GM12878 (cell line): ENCODE measurements at regions not wholly inside any gene's neighbourhood (a gene's known extent, or its start where the extent isn't known, plus 50 kb on each side); places are given as distances from the start of the nearest gene placed in this dataset.

Experiments used
- ATAC-seq: fragments of 200-7000 bp; cut with Tn5 transposase; 3 replicates; pipeline ENCODE4 v1.9.1; 2020; ENCODE audit warnings: mild to moderate bottlenecking, moderate library complexity
- BruUV-seq: library from RNA; stranded (reverse); fragments of 400-500 nt; replicated peaks from 2 replicates; lab custom pipeline; 2021; lab: Mats Ljungman, UMichigan
- CTCF ChIA-PET: fragments of 300-600 bp; sonication (Branson Sonifier 250); formaldehyde crosslinking; extraction: SDS; loops from one replicate; lab custom pipeline; 2021; ENCODE audit warnings: inconsistent platforms; lab: Yijun Ruan, JAX
- POLR2A ChIA-PET: fragments of 350-600 bp; formaldehyde crosslinking; extraction: SDS; loops from one replicate; lab custom pipeline; 2021; ENCODE audit warnings: inconsistent platforms; lab: Charles Lee
- RAD21 ChIA-PET: fragments of 300-600 bp; sonication (Branson Sonifier 250); formaldehyde crosslinking; loops from one replicate; lab custom pipeline; 2023; ENCODE audit warnings: antibody characterized with exemption; ENCODE audit not compliant: unreplicated experiment; lab: Charles Lee
- SMC1A ChIA-PET: fragments of 300-600 bp; sonication (Branson Sonifier 250); formaldehyde crosslinking; loops from one replicate; lab custom pipeline; 2023; ENCODE audit not compliant: unreplicated experiment, uncharacterized antibody; lab: Charles Lee
- DNase-seq: peaks from one replicate; pipeline ENCODE4 v3.0.0-alpha.2; 2011; ENCODE audit warnings: low read depth, low spot score
- FAIRE-seq: peaks from 3 replicates; lab custom pipeline; 2011; peaks lifted over from hg19 to GRCh38; lab: Jason Lieb, UNC
- H2AFZ ChIP-seq: 2 replicates; pipeline ENCODE4 v1.6.0; 2011; ENCODE audit warnings: low read depth, low read length, control low read depth; ENCODE audit not compliant: control insufficient read depth
- H3K27ac ChIP-seq: 2 replicates; pipeline ENCODE4 v1.5.1; 2011; ENCODE audit warnings: control low read depth; ENCODE audit not compliant: control insufficient read depth, insufficient read depth
- H3K27me3 ChIP-seq, 2 experiments: replicated peaks in 1 of 2; 2 replicates each; pipeline versions ENCODE4 v1.6.0 to v1.6.1; 2011; ENCODE audit warnings: low read length in 1 of 2; ENCODE audit not compliant: control insufficient read depth in 2 of 2, insufficient read depth in 2 of 2
- H3K36me3 ChIP-seq, 2 experiments: 2 replicates each; pipeline ENCODE4 v1.5.1; 2011; ENCODE audit warnings: low read length in 1 of 2; ENCODE audit not compliant: control insufficient read depth in 2 of 2, insufficient read depth in 2 of 2
- H3K4me1 ChIP-seq: 2 replicates; pipeline ENCODE4 v1.6.1; 2011; ENCODE audit warnings: mild to moderate bottlenecking, low read length, moderate library complexity, mixed read lengths; ENCODE audit not compliant: control insufficient read depth, insufficient read depth
- H3K4me2 ChIP-seq: 2 replicates; pipeline ENCODE4 v1.6.0; 2011; ENCODE audit warnings: control low read depth; ENCODE audit not compliant: control insufficient read depth, insufficient read depth
- H3K4me3 ChIP-seq: fragments of 200-600 bp; sonication (generic); 2 replicates; pipeline ENCODE4 v1.5.1; 2016
- H3K79me2 ChIP-seq: 2 replicates; pipeline ENCODE4 v1.6.0; 2011; ENCODE audit warnings: low read length; ENCODE audit not compliant: control insufficient read depth, insufficient read depth
- H3K9ac ChIP-seq: 2 replicates; pipeline ENCODE4 v1.8.0; 2011; ENCODE audit warnings: low read length, control low read depth, mixed read lengths; ENCODE audit not compliant: control insufficient read depth, insufficient read depth
- H3K9me3 ChIP-seq: replicated peaks from 3 replicates; pipeline ENCODE4 v1.5.1; 2011; ENCODE audit warnings: mild to moderate bottlenecking, low read length; ENCODE audit not compliant: control insufficient read depth, insufficient read depth
- H4K20me1 ChIP-seq: 2 replicates; pipeline ENCODE4 v1.6.0; 2011; ENCODE audit not compliant: control insufficient read depth, insufficient read depth
- BRCA1 ChIP-seq: IDR thresholded peaks from 2 replicates; pipeline ENCODE4 v1.6.1; 2011; ENCODE audit warnings: low read depth, low read length, improper control_type of control experiment
- CREB1 ChIP-seq: IDR thresholded peaks from 2 replicates; pipeline ENCODE4 v1.6.1; 2012; ENCODE audit warnings: low read depth, mild to moderate bottlenecking, inconsistent platforms
- ETV6 ChIP-seq, 2 experiments: fragments of 450-650 bp in 1 of 2; IDR thresholded peaks in 1 of 2; conservative IDR thresholded peaks in 1 of 2; 2 replicates each; pipeline ENCODE4 v1.6.1; 2014; ENCODE audit warnings: antibody characterized with exemption in 1 of 2, borderline replicate concordance in 1 of 2, low read depth in 1 of 2, mild to moderate bottlenecking in 1 of 2, moderate library complexity in 1 of 2
- GABPA ChIP-seq: IDR thresholded peaks from 2 replicates; pipeline ENCODE4 v1.6.1; 2014; ENCODE audit warnings: antibody characterized with exemption, low read depth, mild to moderate bottlenecking, inconsistent platforms
- MTA3 ChIP-seq: IDR thresholded peaks from 2 replicates; pipeline ENCODE4 v1.6.1; 2012; ENCODE audit warnings: low read length, inconsistent platforms, borderline replicate concordance
- NRF1 ChIP-seq: conservative IDR thresholded peaks from 2 replicates; pipeline ENCODE4 v1.6.1; 2011; ENCODE audit warnings: mild to moderate bottlenecking, low read depth, low read length, improper control_type of control experiment
- POLR2AphosphoS5 ChIP-seq: IDR thresholded peaks from 2 replicates; pipeline ENCODE4 v1.6.1; 2011; ENCODE audit warnings: mild to moderate bottlenecking, low read length, inconsistent platforms
- RAD51 ChIP-seq: fragments of 450-650 bp; IDR thresholded peaks from 2 replicates; pipeline ENCODE4 v1.6.1; 2016; ENCODE audit warnings: moderate library complexity, mild to moderate bottlenecking, inconsistent platforms
- RCOR1 ChIP-seq: conservative IDR thresholded peaks from 2 replicates; pipeline ENCODE4 v1.6.1; 2012; ENCODE audit warnings: low read depth, low read length, improper control_type of control experiment
- STAT1 ChIP-seq: fragments of 450-650 bp; conservative IDR thresholded peaks from 2 replicates; pipeline ENCODE4 v1.6.1; 2014; ENCODE audit warnings: antibody characterized with exemption, mild to moderate bottlenecking
- SUPT20H ChIP-seq: IDR thresholded peaks from 2 replicates; pipeline ENCODE4 v1.6.1; 2011; ENCODE audit warnings: low read depth, mild to moderate bottlenecking, low read length, moderate library complexity, borderline replicate concordance; ENCODE audit not compliant: control insufficient read depth
- WRNIP1 ChIP-seq: IDR thresholded peaks from 2 replicates; pipeline ENCODE4 v1.6.1; 2011; ENCODE audit warnings: low read depth, low read length, improper control_type of control experiment, borderline replicate concordance
- WGBS: methylation state at CpG from one replicate; pipeline ENCODE4 v1.1.6; 2016; ENCODE audit warnings: low lambda C conversion rate; ENCODE audit not compliant: insufficient replicate concordance, insufficient coverage; ENCODE audit errors: missing lambda C conversion rate; 5-methylcytosine and 5-hydroxymethylcytosine counted together
- in situ Hi-C: fragments of 300-500 bp; cut with MboI; formaldehyde crosslinking; loops from 9 replicates; pipeline ENCODE4 v1.14.3; 2018; ENCODE audit warnings: mixed read lengths
- intact Hi-C: fragments of 100-400 bp; cut with micrococcal nuclease; formaldehyde crosslinking; loops from one replicate; pipeline ENCODE4 v1.14.2; 2022; ENCODE audit not compliant: unreplicated experiment
- TF ChIP-seq, protein P1 (sequence below): fragments of 450-650 bp; IDR thresholded peaks from 2 replicates; pipeline ENCODE4 v1.6.1; 2017; ENCODE audit warnings: antibody characterized with exemption, mild to moderate bottlenecking, moderate library complexity

DNA sequence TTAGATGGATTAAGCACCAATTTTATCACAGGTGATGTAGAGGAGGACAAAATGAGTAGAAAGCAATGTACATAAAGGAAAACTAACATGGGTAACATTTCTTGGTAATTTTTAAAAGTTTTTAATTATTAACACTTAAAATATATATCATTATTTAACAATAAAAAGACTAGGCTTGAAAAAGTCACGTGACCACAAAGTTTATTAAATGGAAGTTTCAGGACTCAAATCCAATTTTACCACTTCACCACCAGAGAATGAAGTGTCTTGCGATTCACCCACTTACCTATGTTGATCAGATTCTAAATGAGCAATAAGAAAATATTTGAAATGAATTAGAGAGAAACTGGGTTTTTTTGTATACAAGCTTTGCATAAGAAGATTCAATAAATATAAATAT is 721.3 kb downstream of the GBE1 start:
- DNase-seq (no peak), FAIRE-seq (no peak), ATAC-seq (no peak)
- no peaks in the 10 kb centered on the region for H4K20me1 ChIP-seq
- ChIA-PET CTCF (no interaction called here), SMC1A (no interaction called here), RAD21 (no interaction called here), POLR2A (no interaction called here)
- H3K4me1 ChIP-seq = no peaks in the 10 kb centered on the region
- H3K36me3 ChIP-seq = no peaks in the 10 kb centered on the region
- H3K27ac ChIP-seq = no peak overlapping the region
- H3K27me3 ChIP-seq = no peaks in the 10 kb centered on the region
- H3K79me2 ChIP-seq = no peaks in the 10 kb centered on the region
- in situ Hi-C loops (no loop called here), intact Hi-C loops (no loop called here)
- no peak overlapping the region for H2AFZ ChIP-seq
- WGBS = 22% methylated on average over 2 of the region's 2 CpGs
- no peak for TF ChIP-seq NRF1
- TF ChIP-seq RAD51 = peak; percentile 78
- no peaks in the 10 kb centered on the region for H3K9me3 ChIP-seq
- BruUV-seq = no TSS peak
- H3K4me2 ChIP-seq = no peak overlapping the region
- no peak overlapping the region for H3K4me3 ChIP-seq
- H3K9ac ChIP-seq = no peak overlapping the region

- POLR2A ChIA-PET = no interaction called here
- H2AFZ ChIP-seq = no peak overlapping the region
- WGBS = 45% methylated on average over 4 of the region's 4 CpGs
- no peak overlapping the region for H3K4me3 ChIP-seq
- TF ChIP-seq SUPT20H (no peak), WRNIP1 (no peak), POLR2AphosphoS5 (no peak), ETV6 (conservative IDR thresholded peaks at IDR 0.05 in 1 of 2, IDR thresholded peaks at IDR 0.05 in 1 of 2; ENCODE audit: borderline replicate concordance in 1 of 2, low read depth in 1 of 2) (no peak), GABPA (no peak), BRCA1 (no peak), MTA3 (no peak), CREB1 (no peak), STAT1 (no peak), RCOR1 (no peak)
- TF ChIP-seq, protein P1, sequence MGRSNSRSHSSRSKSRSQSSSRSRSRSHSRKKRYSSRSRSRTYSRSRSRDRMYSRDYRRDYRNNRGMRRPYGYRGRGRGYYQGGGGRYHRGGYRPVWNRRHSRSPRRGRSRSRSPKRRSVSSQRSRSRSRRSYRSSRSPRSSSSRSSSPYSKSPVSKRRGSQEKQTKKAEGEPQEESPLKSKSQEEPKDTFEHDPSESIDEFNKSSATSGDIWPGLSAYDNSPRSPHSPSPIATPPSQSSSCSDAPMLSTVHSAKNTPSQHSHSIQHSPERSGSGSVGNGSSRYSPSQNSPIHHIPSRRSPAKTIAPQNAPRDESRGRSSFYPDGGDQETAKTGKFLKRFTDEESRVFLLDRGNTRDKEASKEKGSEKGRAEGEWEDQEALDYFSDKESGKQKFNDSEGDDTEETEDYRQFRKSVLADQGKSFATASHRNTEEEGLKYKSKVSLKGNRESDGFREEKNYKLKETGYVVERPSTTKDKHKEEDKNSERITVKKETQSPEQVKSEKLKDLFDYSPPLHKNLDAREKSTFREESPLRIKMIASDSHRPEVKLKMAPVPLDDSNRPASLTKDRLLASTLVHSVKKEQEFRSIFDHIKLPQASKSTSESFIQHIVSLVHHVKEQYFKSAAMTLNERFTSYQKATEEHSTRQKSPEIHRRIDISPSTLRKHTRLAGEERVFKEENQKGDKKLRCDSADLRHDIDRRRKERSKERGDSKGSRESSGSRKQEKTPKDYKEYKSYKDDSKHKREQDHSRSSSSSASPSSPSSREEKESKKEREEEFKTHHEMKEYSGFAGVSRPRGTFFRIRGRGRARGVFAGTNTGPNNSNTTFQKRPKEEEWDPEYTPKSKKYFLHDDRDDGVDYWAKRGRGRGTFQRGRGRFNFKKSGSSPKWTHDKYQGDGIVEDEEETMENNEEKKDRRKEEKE = no peak
- H4K20me1 ChIP-seq = no peaks in the 10 kb centered on the region
- no TSS peak for BruUV-seq
- no peak for ATAC-seq
- H3K9me3 ChIP-seq = no peaks in the 10 kb centered on the region
- H3K27me3 ChIP-seq = no peaks in the 10 kb centered on the region
- CTCF ChIA-PET = interaction anchor here (1.0 kb wide), 1 partner anchor 9 kb away, joined by 3 read pairs; no protein-coding TSS in a partner anchor
- no peak overlapping the region for H3K27ac ChIP-seq
- in situ Hi-C loops (no loop called here), intact Hi-C loops (no loop called here)
- H3K4me1 ChIP-seq = no peaks in the 10 kb centered on the region
- no peak overlapping the region for H3K4me2 ChIP-seq
- SMC1A ChIA-PET = no interaction called here
- no peak overlapping the region for H3K9ac ChIP-seq
- H3K79me2 ChIP-seq = no peaks in the 10 kb centered on the region
- DNase-seq = no peak
- H3K36me3 ChIP-seq = no peaks in the 10 kb centered on the region
- no peak for FAIRE-seq
- RAD21 ChIA-PET = no interaction called here
These were observed 727.8 kb downstream of the GBE1 start for GRCh38 chr3:81033684-81034083.
